MV-4-11 (cell line): ENCODE measurements at regions not wholly inside any gene's neighbourhood (a gene's known extent, or its start where the extent isn't known, plus 50 kb on each side); places are given as distances from the start of the nearest gene placed in this dataset.

Source experiments
- DNase-seq: peaks from one replicate; lab custom pipeline; 2025; lab: John Stamatoyannopoulos, UW

DNA sequence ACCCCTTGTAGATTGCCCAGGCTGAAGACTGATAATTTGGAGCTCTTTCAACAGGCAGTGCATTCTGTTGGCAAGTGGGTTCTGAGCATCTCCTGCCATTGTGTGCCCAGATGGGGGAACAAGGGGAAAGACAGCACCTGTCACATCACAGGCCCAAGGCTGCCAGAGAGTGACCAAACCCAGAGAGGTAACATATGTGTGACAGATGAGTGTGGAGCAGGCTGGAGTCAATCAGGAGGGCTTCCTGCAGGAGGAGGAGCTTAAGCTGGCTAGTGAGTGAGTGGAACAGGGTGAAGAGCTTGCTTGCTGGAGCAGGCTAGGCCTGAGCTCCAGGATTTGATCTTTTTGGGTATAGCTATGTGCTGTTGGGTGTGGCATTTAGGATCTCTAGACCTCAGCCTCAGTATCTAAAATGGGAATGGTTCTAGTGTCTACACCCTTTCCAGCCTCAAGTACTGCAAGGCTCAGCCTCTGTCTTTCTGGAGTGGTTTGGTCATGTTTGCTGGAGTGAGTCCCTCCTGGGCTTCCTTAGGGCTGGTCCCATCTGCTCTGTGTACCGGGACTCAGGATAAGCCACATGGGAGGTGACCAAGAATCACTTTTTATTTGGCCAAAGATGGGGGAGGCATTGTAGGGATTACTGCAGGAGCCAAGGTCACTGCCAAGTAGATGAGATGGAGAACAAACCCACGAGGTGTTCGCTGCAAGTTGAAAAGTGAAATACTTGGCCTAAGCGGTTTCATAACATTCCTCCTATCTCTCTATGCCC is 152.4 kb upstream of the TSHZ3 start:
- DNase-seq, result no peak

- DNase-seq, result no peak
These were observed 153.4 kb upstream of the TSHZ3 start for GRCh38 chr19:31502536-31503170.

GRCh38 chr19:31503211-31503610 is 154.0 kb upstream of the TSHZ3 start:
- DNase-seq, result no peak

DNA sequence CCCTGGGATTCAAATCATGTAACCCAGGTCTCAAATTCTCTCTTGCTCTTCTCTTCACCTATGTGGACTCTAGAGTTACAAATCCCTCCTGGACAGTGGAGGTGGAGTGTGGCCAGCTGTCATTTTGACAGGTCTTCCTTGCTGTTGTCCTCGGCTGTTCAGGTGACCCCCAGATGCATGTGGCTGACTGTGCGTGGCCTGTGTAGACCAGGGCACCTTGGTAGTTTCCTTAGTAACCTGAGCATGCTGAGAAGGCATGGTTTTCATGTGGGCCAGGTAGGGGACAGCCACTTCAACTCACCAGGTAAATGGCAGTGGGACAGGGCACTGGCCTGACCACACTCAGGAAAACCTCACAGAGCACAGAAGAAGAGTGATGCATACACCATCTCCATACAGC is 155.0 kb upstream of the TSHZ3 start:
- no peak for DNase-seq

DNA sequence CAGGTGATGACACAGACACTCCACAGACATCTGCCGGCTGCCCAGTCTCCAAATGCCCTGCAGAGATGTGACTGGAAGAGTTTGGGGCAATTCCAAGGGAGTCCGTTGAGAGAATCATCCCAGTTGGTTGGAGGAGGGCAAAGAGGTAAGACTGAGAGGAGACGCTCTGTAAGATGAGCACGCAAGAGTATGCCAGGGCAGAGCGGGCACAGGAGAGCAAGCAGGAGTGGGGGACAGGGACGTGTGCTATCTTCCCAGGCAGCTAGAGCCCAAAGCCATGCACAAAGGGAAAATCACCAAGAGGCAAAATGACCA is 156.3 kb upstream of the TSHZ3 start:
- no peak for DNase-seq

- DNase-seq, result no peak
These were observed 156.9 kb upstream of the TSHZ3 start for GRCh38 chr19:31506102-31506501.

GRCh38 chr19:31510635-31511034 is 161.4 kb upstream of the TSHZ3 start:
- DNase-seq, result no peak

GRCh38 chr19:31511098-31511497 is 161.9 kb upstream of the TSHZ3 start:
- DNase-seq, result no peak

DNA sequence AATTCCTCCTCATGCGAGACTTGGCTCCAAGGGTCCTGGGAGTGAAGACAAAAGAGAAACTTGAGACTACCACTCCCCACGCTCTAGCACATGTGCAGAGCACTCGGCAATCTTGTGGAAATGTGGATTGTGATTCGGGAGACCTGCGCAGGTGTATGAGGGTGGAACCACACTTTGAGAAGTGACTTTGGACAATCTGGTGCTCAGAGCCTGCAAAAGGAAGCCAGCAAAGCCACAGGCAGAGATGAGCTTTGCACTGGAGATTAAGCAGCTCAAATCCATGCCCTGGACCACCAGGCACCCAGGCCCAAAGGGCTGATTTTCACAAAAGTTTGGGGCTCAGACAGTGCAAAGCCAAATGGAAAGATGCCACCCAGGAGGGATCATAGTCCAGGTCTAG is 162.5 kb upstream of the TSHZ3 start:
- no peak for DNase-seq

GRCh38 chr19:31512181-31512970 is 163.1 kb upstream of the TSHZ3 start:
- no peak for DNase-seq

GRCh38 chr19:31513841-31514240 is 164.6 kb upstream of the TSHZ3 start:
- DNase-seq, result no peak

- no peak for DNase-seq
These were observed 166.7 kb upstream of the TSHZ3 start for GRCh38 chr19:31515931-31516330.

- no peak for DNase-seq
These were observed 167.5 kb upstream of the TSHZ3 start for GRCh38 chr19:31516756-31517155.

DNA sequence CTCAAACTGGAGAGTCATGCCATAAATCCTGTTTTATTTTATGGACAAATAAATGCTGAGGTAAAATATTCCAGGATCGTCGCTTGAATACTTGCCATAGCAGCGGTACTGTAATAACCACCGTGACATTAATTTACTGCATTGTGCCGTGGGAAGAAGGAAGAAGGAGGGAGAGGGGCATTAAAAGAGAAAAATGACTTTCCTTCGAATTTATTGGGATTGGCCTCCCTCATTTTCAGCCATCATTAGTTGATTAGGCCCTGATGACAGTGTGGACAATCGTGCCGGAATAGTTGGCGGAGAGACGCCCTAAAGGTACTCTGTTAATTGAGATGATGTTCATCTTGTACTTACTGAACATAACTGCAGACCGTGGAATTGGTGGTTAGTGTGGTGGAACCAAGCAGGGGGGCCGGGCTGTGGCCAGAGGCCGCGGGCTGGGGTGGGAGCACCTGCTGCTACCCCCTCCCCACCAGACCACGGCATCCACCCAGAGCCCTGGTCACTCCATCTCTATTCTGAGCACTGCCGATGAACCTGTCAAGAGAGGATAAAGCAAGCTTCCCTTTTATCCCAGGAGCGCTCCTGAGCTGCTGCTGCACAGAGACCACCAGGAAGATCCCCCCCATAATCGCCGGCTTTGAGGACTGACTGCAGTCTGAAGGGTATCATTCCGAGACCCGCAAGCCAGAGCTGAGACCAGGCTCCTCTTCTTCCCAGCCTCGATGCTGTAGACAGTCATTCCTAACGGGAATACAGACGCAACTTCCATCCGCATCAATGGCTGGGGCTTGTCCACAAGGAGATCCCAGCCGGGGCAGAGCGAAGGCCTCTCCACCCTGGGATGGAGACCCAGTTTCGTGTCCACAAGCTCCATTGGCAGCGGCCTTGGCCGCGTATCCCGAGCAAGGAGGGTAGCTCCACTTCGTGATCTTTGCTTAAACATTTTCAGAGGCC is 168.3 kb upstream of the TSHZ3 start:
- no peak for DNase-seq

- DNase-seq, result no peak
These were observed 169.2 kb upstream of the TSHZ3 start for GRCh38 chr19:31518216-31519020.

DNA sequence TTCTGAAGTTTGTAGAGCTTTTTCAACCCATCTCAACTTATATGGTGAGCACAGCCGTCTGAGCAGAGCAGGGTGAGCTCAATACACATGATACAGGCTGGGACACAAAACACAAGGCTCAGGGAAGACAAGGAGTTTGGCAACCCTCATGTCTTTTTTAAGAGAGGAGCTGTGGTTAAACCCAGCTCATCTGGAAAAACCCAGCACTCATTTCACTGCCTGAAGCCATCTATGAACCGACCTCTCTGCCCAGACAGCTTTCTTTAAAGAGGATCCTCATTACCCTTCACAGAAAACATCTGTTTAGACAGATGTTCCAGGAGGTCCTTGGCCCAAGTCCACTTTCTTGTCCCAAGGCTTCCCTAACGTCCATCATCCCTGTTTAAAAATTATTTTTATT is 170.0 kb upstream of the TSHZ3 start:
- DNase-seq, result no peak

- no peak for DNase-seq
These were observed 170.7 kb upstream of the TSHZ3 start for GRCh38 chr19:31519908-31520307.

DNA sequence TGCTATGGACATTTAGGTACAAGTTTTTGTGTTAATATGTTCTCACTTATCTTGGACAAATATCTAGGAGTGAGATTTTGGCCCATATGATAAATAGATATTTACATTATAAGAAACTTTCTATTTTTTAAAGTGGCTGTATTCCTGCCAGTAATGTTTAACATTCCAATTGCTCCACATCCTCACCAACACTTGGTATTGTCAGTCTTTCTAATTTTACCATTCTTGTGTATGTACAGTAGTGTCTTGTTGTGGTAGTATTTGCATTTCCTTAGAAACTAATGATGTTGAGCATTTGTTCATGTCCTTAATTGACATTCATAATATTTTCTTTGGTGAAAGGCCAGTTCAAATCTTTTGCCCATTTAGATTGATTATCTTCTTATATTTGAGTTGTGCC is 171.4 kb upstream of the TSHZ3 start:
- no peak for DNase-seq

- no peak for DNase-seq
These were observed 176.4 kb upstream of the TSHZ3 start for GRCh38 chr19:31525610-31526147.

- no peak for DNase-seq
These were observed 178.2 kb upstream of the TSHZ3 start for GRCh38 chr19:31527443-31527842.

DNA sequence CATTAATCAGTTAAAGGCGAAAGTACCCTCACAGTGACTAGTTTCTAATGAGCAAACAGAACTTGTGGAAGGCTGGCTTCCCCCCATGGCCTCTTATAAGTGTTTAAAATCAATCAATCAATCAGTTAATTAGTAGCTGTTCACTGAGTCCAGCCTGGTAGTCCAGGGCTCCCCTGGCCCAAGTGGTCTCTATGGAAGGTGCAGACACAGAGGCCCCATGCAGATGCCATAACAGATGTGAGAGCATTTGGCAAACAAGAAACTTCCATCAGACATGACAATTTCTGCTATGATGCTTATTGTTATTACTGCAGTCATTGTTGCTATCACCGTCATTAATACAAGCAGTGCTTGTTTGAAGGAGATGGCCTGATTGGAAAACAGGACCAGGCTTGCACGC is 179.0 kb upstream of the TSHZ3 start:
- no peak for DNase-seq
